GM18520 (cell line): ENCODE measurements at regions not wholly inside any gene's neighbourhood (a gene's known extent, or its start where the extent isn't known, plus 50 kb on each side); places are given as distances from the start of the nearest gene placed in this dataset.
"Not testable (repeated sequence)": the region's sequence is repeated elsewhere in the genome, so short reads cannot be mapped to it uniquely, and the experiment has no call there.

Source experiments
- ATAC-seq: cut with Tn5 transposase; IDR thresholded peaks from one replicate; pipeline ENCODE4 v1.9.1; 2021; ENCODE audit not compliant: unreplicated experiment

GRCh38 chr4:141290771-141291170 lies 70.1 kb downstream of the ZNF330 start:
- no peak for ATAC-seq

- ATAC-seq: no peak
Measured at GRCh38 chr4:141294306-141294705, 73.6 kb downstream of the ZNF330 start.

- no peak for ATAC-seq
Measured at GRCh38 chr4:141301216-141301615, 80.5 kb downstream of the ZNF330 start.

- no peak for ATAC-seq
Measured at GRCh38 chr4:141302924-141303323, 82.2 kb downstream of the ZNF330 start.

GRCh38 chr4:141304346-141304745 lies 83.7 kb downstream of the ZNF330 start:
- ATAC-seq: no peak

GRCh38 chr4:141306331-141306730 lies 85.6 kb downstream of the ZNF330 start:
- no peak for ATAC-seq

- ATAC-seq: peak; percentile 100
Measured at GRCh38 chr4:141307241-141307689, 86.6 kb downstream of the ZNF330 start.

GRCh38 chr4:141309874-141310273 lies 89.2 kb downstream of the ZNF330 start:
- no peak for ATAC-seq

GRCh38 chr4:141311246-141312204 lies 90.8 kb downstream of the ZNF330 start:
- ATAC-seq: no peak

GRCh38 chr4:141314627-141315026 lies 93.9 kb downstream of the ZNF330 start:
- ATAC-seq: no peak

- no peak for ATAC-seq
Measured at GRCh38 chr4:141328560-141329173, 108.0 kb downstream of the ZNF330 start.

- ATAC-seq: no peak
Measured at GRCh38 chr4:141329174-141329569, 108.5 kb downstream of the ZNF330 start.

GRCh38 chr4:141330616-141331015 lies 109.9 kb downstream of the ZNF330 start:
- ATAC-seq: no peak

- ATAC-seq: no peak
Measured at GRCh38 chr4:141331534-141332358, 111.1 kb downstream of the ZNF330 start.

GRCh38 chr4:141332359-141333181 lies 111.9 kb downstream of the ZNF330 start:
- ATAC-seq: not testable (repeated sequence)

- not testable (repeated sequence) for ATAC-seq
Measured at GRCh38 chr4:141333456-141334230, 112.9 kb downstream of the ZNF330 start.

GRCh38 chr4:141335166-141335565 lies 114.5 kb downstream of the ZNF330 start:
- ATAC-seq: no peak

GRCh38 chr4:141338238-141338637 lies 117.5 kb downstream of the ZNF330 start:
- ATAC-seq: no peak

GRCh38 chr4:141339391-141339790 lies 118.7 kb downstream of the ZNF330 start:
- ATAC-seq: no peak

- no peak for ATAC-seq
Measured at GRCh38 chr4:141339966-141340365, 119.3 kb downstream of the ZNF330 start.
